Stimulated activated naive B cell treated with anti-CD40 and anti-IgM and Interleukin-4, amounts not matched to agents 10 μg/mL and 1 μg/mL and 100 μg/mL, for 72 hours (primary cell): ENCODE measurements at regions not wholly inside any gene's neighbourhood (a gene's known extent, or its start where the extent isn't known, plus 50 kb on each side); places are given as distances from the start of the nearest gene placed in this dataset.

Source experiments
- ATAC-seq, 2 donors: fragments of 150-1000 bp; cut with Tn5 transposase; replicated peaks; 2 replicates each; pipeline ENCODE4 v1.10.0; 2021; ENCODE audit warnings: moderate library complexity in 1 of 2
- DNase-seq: peaks from one replicate; pipeline ENCODE4 v3.0.0; 2021
- H3K27ac Mint-ChIP-seq: one replicate; pipeline ENCODE4 v1.8.0; 2022; ENCODE audit warnings: mild to moderate bottlenecking, mixed read lengths
- H3K27me3 Mint-ChIP-seq, 2 donors: one replicate each; pipeline ENCODE4 v1.8.0; 2022; ENCODE audit warnings: mixed read lengths in 2 of 2
- H3K36me3 Mint-ChIP-seq, 2 donors: one replicate each; pipeline ENCODE4 v1.8.0; 2022; ENCODE audit warnings: mixed read lengths in 2 of 2, mild to moderate bottlenecking in 1 of 2
- H3K4me1 Mint-ChIP-seq, 2 donors: one replicate each; pipeline ENCODE4 v1.8.0; 2022; ENCODE audit warnings: mixed read lengths in 2 of 2, mild to moderate bottlenecking in 1 of 2
- H3K4me3 Mint-ChIP-seq, 2 donors: one replicate each; pipeline ENCODE4 v1.8.0; 2022; ENCODE audit warnings: mild to moderate bottlenecking in 2 of 2, mixed read lengths in 2 of 2, moderate library complexity in 1 of 2
- H3K9me3 Mint-ChIP-seq, 2 donors: one replicate each; pipeline ENCODE4 v1.8.0; 2022; ENCODE audit warnings: mixed read lengths in 2 of 2, mild to moderate bottlenecking in 1 of 2

DNA sequence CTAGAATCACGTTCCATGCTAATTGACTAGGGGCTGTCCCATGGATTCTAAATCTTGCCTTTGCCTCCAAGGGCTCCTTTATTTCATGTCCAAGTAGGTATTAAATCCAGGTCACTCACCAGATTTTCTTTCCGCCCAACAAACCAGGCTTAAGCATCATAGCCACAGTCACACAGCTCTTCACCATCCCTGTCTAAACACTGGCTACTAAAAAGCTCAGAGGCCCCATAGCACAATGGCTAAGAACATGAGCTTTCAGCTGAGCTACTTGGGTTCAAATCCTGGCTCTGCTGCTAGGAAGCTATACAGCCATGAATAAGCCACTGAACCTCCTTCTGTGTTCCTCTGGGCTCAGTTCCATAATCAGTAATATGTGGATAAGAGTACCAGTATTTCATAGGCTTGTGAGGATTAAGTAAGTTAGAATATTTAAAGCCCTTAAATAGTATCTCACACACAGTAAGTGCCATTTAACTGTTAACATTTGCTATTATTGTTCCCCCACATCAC lies 277.2 kb upstream of the GJB5 start:
- H3K36me3 Mint-ChIP-seq, result no peaks in the 10 kb centered on the region

DNA sequence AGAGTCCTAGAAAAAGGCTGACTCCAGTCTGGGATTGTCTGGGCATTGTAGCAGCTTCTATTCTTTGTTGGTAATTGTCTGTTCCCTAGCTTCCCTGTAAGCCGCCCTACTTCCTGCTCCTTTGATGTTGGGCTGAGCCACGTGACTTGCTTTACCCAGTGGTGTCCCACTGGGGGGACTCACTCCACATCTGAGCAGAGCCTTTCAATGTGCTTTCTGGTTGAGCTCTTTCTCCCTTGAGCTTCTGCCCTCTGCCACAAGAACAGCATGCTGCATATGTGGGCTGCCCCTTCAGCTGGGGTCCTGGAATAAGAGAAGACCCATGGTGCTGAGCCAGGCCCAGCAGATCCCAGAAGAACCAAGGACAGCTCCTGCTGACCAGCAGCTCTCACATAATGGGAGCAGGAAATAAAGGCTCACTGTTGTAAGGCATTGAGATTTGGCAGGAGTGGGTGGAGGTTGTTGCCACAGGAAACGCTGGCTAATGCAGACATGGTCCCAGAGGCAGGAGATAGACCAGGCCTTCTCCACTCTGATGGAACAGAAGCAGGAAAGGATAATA lies 276.3 kb upstream of the GJB5 start:
- H3K27ac Mint-ChIP-seq, result no peak overlapping the region
- ATAC-seq (no peak), DNase-seq (no peak)

More for the DNA sequence above, 277.2 kb upstream of the GJB5 start:
- DNase-seq (no peak), ATAC-seq (no peak)
- Mint-ChIP-seq H3K27ac (no peak overlapping the region), H3K4me1 (no peaks in the 10 kb centered on the region), H3K4me3 (no peak overlapping the region), H3K9me3 (peaks cover 0 to 2% of the 10 kb centered on the region in 2 donors), H3K27me3 (peaks cover 22 to 29% of the 10 kb centered on the region in 2 donors)

GRCh38 chr1:34479731-34480130 lies 275.1 kb upstream of the GJB5 start:
- DNase-seq (no peak), ATAC-seq (no peak)
- Mint-ChIP-seq H3K9me3 (peaks cover 0 to 2% of the 10 kb centered on the region in 2 donors), H3K36me3 (no peaks in the 10 kb centered on the region), H3K27me3 (peaks cover 16 to 22% of the 10 kb centered on the region in 2 donors), H3K27ac (no peak overlapping the region), H3K4me1 (no peaks in the 10 kb centered on the region), H3K4me3 (no peak overlapping the region)

More for the DNA sequence above, 276.3 kb upstream of the GJB5 start:
- no peak overlapping the region for H3K4me3 Mint-ChIP-seq
- peaks cover 16 to 26% of the 10 kb centered on the region in 2 donors for H3K27me3 Mint-ChIP-seq
- H3K36me3 Mint-ChIP-seq, result no peaks in the 10 kb centered on the region
- H3K9me3 Mint-ChIP-seq, result peaks cover 0 to 2% of the 10 kb centered on the region in 2 donors
- no peaks in the 10 kb centered on the region for H3K4me1 Mint-ChIP-seq

GRCh38 chr1:34488080-34488708 lies 266.7 kb upstream of the GJB5 start:
- ATAC-seq (no peak), DNase-seq (no peak)
- no peaks in the 10 kb centered on the region for H3K4me1 Mint-ChIP-seq
- no peak overlapping the region for H3K27ac Mint-ChIP-seq
- peaks cover 0 to 3% of the 10 kb centered on the region in 2 donors for H3K36me3 Mint-ChIP-seq
- peaks cover 0 to 4% of the 10 kb centered on the region in 2 donors for H3K27me3 Mint-ChIP-seq
- no peak overlapping the region for H3K4me3 Mint-ChIP-seq
- H3K9me3 Mint-ChIP-seq, result peaks cover 10 to 22% of the 10 kb centered on the region in 2 donors

DNA sequence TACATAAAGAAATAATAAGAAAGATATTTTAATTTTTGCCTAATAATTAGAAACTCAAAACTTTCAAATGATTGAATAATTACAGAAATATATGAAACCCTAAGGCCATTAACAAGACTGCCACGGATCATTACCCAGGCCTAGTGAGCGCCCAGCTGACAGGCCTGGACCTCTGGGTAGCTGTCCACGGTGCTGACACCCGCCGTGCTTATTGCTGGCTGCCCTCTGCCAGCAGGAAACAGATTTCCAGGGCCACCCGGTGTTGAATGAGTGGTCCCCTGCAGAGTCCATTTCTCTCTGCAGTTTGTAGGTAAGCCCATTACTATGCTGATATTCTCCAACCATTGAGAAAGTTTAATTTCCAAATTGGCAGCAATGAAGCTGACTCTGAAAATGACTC lies 254.4 kb upstream of the GJB5 start:
- H3K4me3 Mint-ChIP-seq, result no peak overlapping the region
- no peak overlapping the region for H3K27ac Mint-ChIP-seq
- H3K36me3 Mint-ChIP-seq, result no peaks in the 10 kb centered on the region
- peaks cover 0 to 1% of the 10 kb centered on the region in 2 donors for H3K9me3 Mint-ChIP-seq
- H3K4me1 Mint-ChIP-seq, result no peaks in the 10 kb centered on the region
- no peak for ATAC-seq
- peaks cover 0 to 9% of the 10 kb centered on the region in 2 donors for H3K27me3 Mint-ChIP-seq
- DNase-seq, result no peak

GRCh38 chr1:34511802-34512201 lies 243.0 kb upstream of the GJB5 start:
- Mint-ChIP-seq H3K4me3 (no peak overlapping the region), H3K36me3 (no peaks in the 10 kb centered on the region)

DNA sequence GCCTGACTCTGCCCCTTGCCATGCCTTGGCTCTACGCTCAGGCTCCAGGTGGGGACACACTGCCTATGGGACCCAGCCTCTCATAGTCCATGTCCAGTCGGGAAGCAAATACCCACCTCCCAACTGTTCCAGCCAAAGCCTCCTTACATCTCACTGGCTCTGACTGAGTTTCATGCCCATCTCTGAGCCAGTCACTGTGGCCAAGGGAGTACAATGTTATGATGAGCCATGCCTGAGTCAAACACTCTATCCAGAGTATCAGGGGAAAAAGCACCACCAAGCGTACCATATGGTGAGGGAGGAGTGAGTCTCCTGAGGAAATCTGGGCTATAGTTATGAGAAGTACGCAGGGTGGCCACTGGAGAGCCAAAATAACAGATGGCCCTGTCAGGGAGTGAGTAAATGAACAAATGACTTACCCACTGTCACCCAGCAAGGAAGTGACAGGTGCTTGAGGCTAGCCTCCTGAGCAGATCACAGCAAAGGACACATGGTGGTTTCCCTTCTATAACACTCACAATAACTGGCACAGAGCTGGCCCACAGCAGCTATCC lies 236.6 kb upstream of the GJB5 start:
- H3K9me3 Mint-ChIP-seq, result peaks cover 0 to 7% of the 10 kb centered on the region in 2 donors

More at GRCh38 chr1:34511802-34512201, 243.0 kb upstream of the GJB5 start:
- ATAC-seq (no peak), DNase-seq (no peak)
- no peaks in the 10 kb centered on the region for H3K4me1 Mint-ChIP-seq
- H3K27me3 Mint-ChIP-seq, result peaks cover under 1 to 2% of the 10 kb centered on the region in 2 donors
- H3K9me3 Mint-ChIP-seq, result peaks cover 5 to 14% of the 10 kb centered on the region in 2 donors
- H3K27ac Mint-ChIP-seq, result no peak overlapping the region

GRCh38 chr1:34520111-34520510 lies 234.7 kb upstream of the GJB5 start:
- no peak overlapping the region for H3K27ac Mint-ChIP-seq
- peaks cover 6 to 11% of the 10 kb centered on the region in 2 donors for H3K27me3 Mint-ChIP-seq
- no peak overlapping the region for H3K4me3 Mint-ChIP-seq
- no peaks in the 10 kb centered on the region for H3K36me3 Mint-ChIP-seq
- DNase-seq (no peak), ATAC-seq (no peak)
- H3K4me1 Mint-ChIP-seq, result no peaks in the 10 kb centered on the region
- H3K9me3 Mint-ChIP-seq, result peaks cover 0 to 6% of the 10 kb centered on the region in 2 donors

More for the DNA sequence above, 236.6 kb upstream of the GJB5 start:
- Mint-ChIP-seq H3K4me3 (no peak overlapping the region), H3K27me3 (peaks cover 0 to 5% of the 10 kb centered on the region in 2 donors), H3K36me3 (no peaks in the 10 kb centered on the region), H3K27ac (no peak overlapping the region), H3K4me1 (no peaks in the 10 kb centered on the region)
- DNase-seq (no peak), ATAC-seq (no peak)

DNA sequence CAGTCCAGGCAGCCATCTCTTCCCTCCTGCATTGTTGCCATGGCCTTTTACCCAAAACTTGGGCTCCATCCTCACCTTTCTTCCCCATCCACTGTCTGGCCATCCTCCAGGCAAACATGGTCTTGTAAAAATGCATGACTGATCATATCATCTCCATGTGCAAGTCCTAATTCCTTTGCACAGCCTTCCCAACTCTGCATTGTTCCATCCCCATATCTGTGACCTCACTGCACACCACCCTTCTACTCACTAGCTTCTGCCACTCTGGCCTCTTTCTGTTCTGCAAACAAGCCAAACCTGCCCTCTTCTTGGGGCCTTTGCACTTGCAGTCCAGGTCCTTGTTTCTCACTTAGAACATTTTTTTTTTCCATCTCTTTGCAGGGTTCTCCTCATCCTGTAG lies 230.1 kb upstream of the GJB5 start:
- no peak overlapping the region for H3K27ac Mint-ChIP-seq
- H3K4me3 Mint-ChIP-seq, result no peak overlapping the region
- no peaks in the 10 kb centered on the region for H3K9me3 Mint-ChIP-seq
- DNase-seq, result no peak
- no peaks in the 10 kb centered on the region for H3K36me3 Mint-ChIP-seq
- no peak for ATAC-seq
- peaks cover 15 to 23% of the 10 kb centered on the region in 2 donors for H3K27me3 Mint-ChIP-seq
- H3K4me1 Mint-ChIP-seq, result peaks cover 0 to 6% of the 10 kb centered on the region in 2 donors

- Mint-ChIP-seq H3K27me3 (peaks cover 17% of the 10 kb centered on the region in 2 donors), H3K4me1 (peaks cover 7 to 14% of the 10 kb centered on the region in 2 donors), H3K36me3 (no peaks in the 10 kb centered on the region), H3K27ac (peak overlapping the region; percentile 79), H3K9me3 (peaks cover 0 to 1% of the 10 kb centered on the region in 2 donors), H3K4me3 (peak overlapping the region in 1 of 2 donors; percentile 68)
- ATAC-seq, result peak; percentile 66 to 83
- DNase-seq, result peak; percentile 11
These were observed 224.7 kb upstream of the GJB5 start for GRCh38 chr1:34529935-34530859.

- H3K4me1 Mint-ChIP-seq, result peaks cover 7 to 14% of the 10 kb centered on the region in 2 donors
- H3K27me3 Mint-ChIP-seq, result peaks cover 14 to 20% of the 10 kb centered on the region in 2 donors
- no peaks in the 10 kb centered on the region for H3K36me3 Mint-ChIP-seq
- no peak for DNase-seq
- ATAC-seq, result no peak
- peaks cover 0 to 1% of the 10 kb centered on the region in 2 donors for H3K9me3 Mint-ChIP-seq
- H3K4me3 Mint-ChIP-seq, result no peak overlapping the region
- no peak overlapping the region for H3K27ac Mint-ChIP-seq
These were observed 222.7 kb upstream of the GJB5 start for GRCh38 chr1:34532113-34532512.

DNA sequence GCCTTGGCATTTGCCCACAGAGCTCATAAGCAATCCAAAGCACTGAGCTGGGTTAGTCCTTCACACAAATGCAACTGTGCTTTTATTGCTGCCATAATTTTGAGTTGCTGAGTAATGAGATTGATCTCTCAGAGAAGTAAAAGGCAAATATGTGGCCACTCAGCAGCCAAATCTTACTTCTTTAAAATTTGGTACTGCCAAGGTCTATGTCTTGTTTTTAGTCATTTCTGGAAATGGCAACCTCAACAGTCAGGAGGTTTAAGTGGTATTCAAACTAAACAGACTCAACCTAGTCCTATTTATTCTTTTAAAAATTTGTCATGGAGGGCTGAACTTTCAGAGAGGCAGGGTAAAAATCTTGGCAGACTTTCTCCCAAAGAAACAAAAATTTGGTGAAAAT lies 216.4 kb upstream of the GJB5 start:
- DNase-seq (no peak), ATAC-seq (no peak)
- Mint-ChIP-seq H3K27me3 (peaks cover 36% of the 10 kb centered on the region in 2 donors), H3K27ac (no peak overlapping the region), H3K4me3 (no peak overlapping the region), H3K36me3 (peaks cover 0 to 2% of the 10 kb centered on the region in 2 donors), H3K9me3 (peaks cover 2 to 8% of the 10 kb centered on the region in 2 donors), H3K4me1 (no peaks in the 10 kb centered on the region)

DNA sequence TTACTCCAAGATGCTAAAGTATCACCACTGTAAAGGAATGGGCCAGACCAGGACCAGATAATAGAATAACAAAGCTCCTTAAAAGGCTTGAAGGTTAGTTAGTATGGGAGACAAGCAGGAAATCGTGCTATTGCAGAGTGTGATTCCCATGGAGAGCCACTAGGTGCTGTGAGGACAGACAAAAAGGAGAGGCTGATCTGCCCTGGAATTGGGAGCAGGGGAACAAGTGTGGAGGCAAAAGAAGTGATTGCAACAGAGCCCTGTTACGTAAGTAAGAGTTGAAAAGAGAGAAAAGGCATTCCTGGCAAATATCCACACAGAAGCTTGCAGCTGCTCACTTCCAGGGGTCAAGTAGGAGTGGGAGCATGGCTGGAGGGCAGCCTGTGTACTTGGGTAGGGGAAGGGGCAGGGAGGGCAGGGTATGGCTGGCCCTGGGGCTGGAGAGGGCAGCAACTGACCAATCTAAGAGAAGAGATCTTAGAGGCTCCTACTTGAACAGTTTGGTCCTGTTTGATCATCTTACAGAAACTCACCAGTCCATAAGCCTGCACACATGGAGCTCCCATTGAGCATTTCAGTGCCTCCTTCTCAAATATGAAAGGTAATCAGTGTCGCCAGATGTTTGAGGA lies 207.7 kb upstream of the GJB5 start:
- Mint-ChIP-seq H3K27me3 (peaks cover 19 to 37% of the 10 kb centered on the region in 2 donors), H3K9me3 (peaks cover 0 to 3% of the 10 kb centered on the region in 2 donors), H3K4me1 (no peaks in the 10 kb centered on the region), H3K27ac (no peak overlapping the region), H3K36me3 (peaks cover 0 to 2% of the 10 kb centered on the region in 2 donors), H3K4me3 (no peak overlapping the region)
- DNase-seq, result no peak
- no peak for ATAC-seq
